Osteoblast (primary cell): ENCODE measurements at regions not wholly inside any gene's neighbourhood (a gene's known extent, or its start where the extent isn't known, plus 50 kb on each side); places are given as distances from the start of the nearest gene placed in this dataset.

Source experiments
- DNase-seq: peaks from one replicate; pipeline ENCODE4 v3.0.0; 2011; ENCODE audit warnings: low spot score, mixed read lengths; ENCODE audit not compliant: insufficient read length; ENCODE audit errors: missing footprints
- H2AFZ ChIP-seq: 2 replicates; pipeline ENCODE4 v1.6.0; 2011; ENCODE audit warnings: mild to moderate bottlenecking, low read length
- H3K27ac ChIP-seq: 2 replicates; pipeline ENCODE4 v1.5.1; 2011; ENCODE audit warnings: mild to moderate bottlenecking, low read depth, low read length, moderate library complexity
- H3K27me3 ChIP-seq: 2 replicates; pipeline ENCODE4 v1.6.0; 2012; ENCODE audit warnings: mild to moderate bottlenecking, control low read depth, inconsistent platforms, low read length, moderate library complexity; ENCODE audit not compliant: insufficient read depth
- H3K36me3 ChIP-seq: 2 replicates; pipeline ENCODE4 v1.5.1; 2011; ENCODE audit warnings: mild to moderate bottlenecking, low read length, control low read depth, moderate library complexity; ENCODE audit not compliant: insufficient read depth
- H3K4me1 ChIP-seq: 2 replicates; pipeline ENCODE4 v1.5.1; 2011; ENCODE audit warnings: mild to moderate bottlenecking, low read length, control low read depth, moderate library complexity; ENCODE audit not compliant: insufficient read depth
- H3K4me2 ChIP-seq: 2 replicates; pipeline ENCODE4 v1.6.0; 2011; ENCODE audit warnings: mild to moderate bottlenecking, low read length; ENCODE audit not compliant: insufficient read depth
- H3K4me3 ChIP-seq: fragments of 200-600 bp; sonication (generic); 3 replicates; pipeline ENCODE4 v1.5.1; 2012; ENCODE audit warnings: mild to moderate bottlenecking, low read length, inconsistent platforms; ENCODE audit not compliant: insufficient read depth
- H3K79me2 ChIP-seq: 2 replicates; pipeline ENCODE4 v1.6.0; 2012; ENCODE audit warnings: mild to moderate bottlenecking, low read length, control low read depth, inconsistent platforms; ENCODE audit not compliant: insufficient read depth
- H3K9me3 ChIP-seq: 2 replicates; pipeline ENCODE4 v1.5.1; 2011; ENCODE audit warnings: low read depth, low read length, control low read depth
- H4K20me1 ChIP-seq: 2 replicates; pipeline ENCODE4 v1.6.0; 2012; ENCODE audit warnings: mild to moderate bottlenecking, low read length, control low read depth; ENCODE audit not compliant: insufficient read depth
- CTCF ChIP-seq: IDR thresholded peaks from 2 replicates; pipeline ENCODE4 v1.5.1; 2011; ENCODE audit warnings: mild to moderate bottlenecking, low read depth, low read length, moderate library complexity; ENCODE audit errors: extremely low read depth

- no peaks in the 10 kb centered on the region for H3K9me3 ChIP-seq
- H3K27me3 ChIP-seq, result no peaks in the 10 kb centered on the region
- H3K79me2 ChIP-seq, result no peaks in the 10 kb centered on the region
- DNase-seq, result no peak
- no peaks in the 10 kb centered on the region for H3K36me3 ChIP-seq
- no peaks in the 10 kb centered on the region for H4K20me1 ChIP-seq
- H3K27ac ChIP-seq, result no peak overlapping the region
- H3K4me3 ChIP-seq, result no peak overlapping the region
- no peak overlapping the region for H3K4me2 ChIP-seq
- peaks cover 5% of the 10 kb centered on the region for H3K4me1 ChIP-seq
- TF ChIP-seq CTCF, result no peak
- no peak overlapping the region for H2AFZ ChIP-seq
Observed at GRCh38 chr5:40041452-40041851, 616.7 kb upstream of the DAB2 start.

- Histone ChIP-seq H3K79me2 (no peaks in the 10 kb centered on the region), H3K4me2 (no peak overlapping the region), H3K4me1 (no peaks in the 10 kb centered on the region)
Observed at GRCh38 chr5:40037713-40038112, 612.9 kb upstream of the DAB2 start.

GRCh38 chr5:40034441-40034840 is 609.7 kb upstream of the DAB2 start:
- H3K4me3 ChIP-seq, result no peak overlapping the region
- H3K79me2 ChIP-seq, result no peaks in the 10 kb centered on the region
- H3K4me1 ChIP-seq, result no peaks in the 10 kb centered on the region
- H2AFZ ChIP-seq, result no peak overlapping the region
- H3K27ac ChIP-seq, result no peak overlapping the region
- no peaks in the 10 kb centered on the region for H4K20me1 ChIP-seq
- no peak for TF ChIP-seq CTCF
- no peaks in the 10 kb centered on the region for H3K9me3 ChIP-seq
- DNase-seq, result no peak
- H3K36me3 ChIP-seq, result no peaks in the 10 kb centered on the region
- no peaks in the 10 kb centered on the region for H3K27me3 ChIP-seq
- no peak overlapping the region for H3K4me2 ChIP-seq

More at GRCh38 chr5:40037713-40038112, 612.9 kb upstream of the DAB2 start:
- H3K27me3 ChIP-seq, result no peaks in the 10 kb centered on the region
- DNase-seq, result no peak
- H3K4me3 ChIP-seq, result no peak overlapping the region
- no peaks in the 10 kb centered on the region for H3K9me3 ChIP-seq
- no peaks in the 10 kb centered on the region for H3K36me3 ChIP-seq
- no peaks in the 10 kb centered on the region for H4K20me1 ChIP-seq
- no peak overlapping the region for H3K27ac ChIP-seq
- no peak for TF ChIP-seq CTCF
- no peak overlapping the region for H2AFZ ChIP-seq

- H3K79me2 ChIP-seq, result no peaks in the 10 kb centered on the region
- no peaks in the 10 kb centered on the region for H3K36me3 ChIP-seq
- no peaks in the 10 kb centered on the region for H3K27me3 ChIP-seq
- H2AFZ ChIP-seq, result no peak overlapping the region
- H4K20me1 ChIP-seq, result no peaks in the 10 kb centered on the region
- no peak overlapping the region for H3K27ac ChIP-seq
- H3K4me1 ChIP-seq, result no peaks in the 10 kb centered on the region
- H3K4me3 ChIP-seq, result no peak overlapping the region
- no peaks in the 10 kb centered on the region for H3K9me3 ChIP-seq
- DNase-seq, result no peak
- no peak overlapping the region for H3K4me2 ChIP-seq
- TF ChIP-seq CTCF, result no peak
Observed at GRCh38 chr5:40033411-40033810, 608.6 kb upstream of the DAB2 start.
